SK-MEL-5 (cell line): ENCODE measurements at regions not wholly inside any gene's neighbourhood (a gene's known extent, or its start where the extent isn't known, plus 50 kb on each side); places are given as distances from the start of the nearest gene placed in this dataset.
"Not testable (repeated sequence)": the region's sequence is repeated elsewhere in the genome, so short reads cannot be mapped to it uniquely, and the experiment has no call there.

Experiments
- DNase-seq: peaks from one replicate; pipeline ENCODE4 v3.0.0-alpha.2; 2016; ENCODE audit warnings: low read depth, low spot score
- in situ Hi-C: cut with HindIII; loops from 2 replicates; pipeline ENCODE4 v1.10.0; 2016; ENCODE audit warnings: low sequenced_read_pairs, high pct_unique_total_duplicates, low pct_unique_long_range_greater_than_20kb

DNA sequence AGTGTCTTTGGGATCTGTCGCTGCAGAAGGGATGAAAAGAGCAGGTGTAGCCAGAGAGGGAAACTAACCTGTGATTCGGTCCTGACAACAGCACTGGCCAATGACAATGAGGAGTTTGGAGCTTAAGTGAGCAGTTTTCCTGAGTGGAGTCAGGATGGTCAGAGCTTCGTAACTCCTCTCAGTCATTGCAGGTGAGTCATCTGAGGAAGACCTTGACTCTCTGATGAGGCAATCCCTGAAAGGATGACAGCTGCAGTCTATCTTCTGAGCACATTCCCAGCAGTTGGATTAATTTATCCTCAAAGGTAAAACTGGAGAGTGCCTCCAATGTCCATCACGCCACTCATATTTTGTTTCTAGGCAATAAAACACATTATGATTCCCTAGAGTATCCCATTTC, 401.9 kb downstream of the POM121L12 start:
- in situ Hi-C loops, result no loop called here
- no peak for DNase-seq

GRCh38 chr7:53446170-53446569, 410.7 kb downstream of the POM121L12 start:
- in situ Hi-C loops, result no loop called here
- no peak for DNase-seq

DNA sequence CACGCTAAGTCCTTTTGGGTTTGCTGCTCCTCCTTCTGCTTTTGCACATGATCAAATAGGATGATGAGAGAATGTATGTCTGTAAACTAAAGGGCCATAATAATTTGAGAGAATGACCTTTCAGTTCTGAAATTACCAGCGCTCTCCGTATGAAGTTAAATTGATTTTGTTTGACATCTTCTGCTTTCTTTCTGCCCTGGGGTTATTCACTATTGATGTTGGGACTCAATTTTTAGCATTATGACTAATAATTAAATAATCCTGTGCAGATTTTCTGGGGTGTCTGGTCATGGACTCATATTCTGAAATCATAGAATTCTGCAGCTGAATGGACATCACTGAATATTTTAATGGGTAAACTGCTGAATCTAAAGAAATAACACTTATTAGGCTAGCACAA, 423.2 kb downstream of the POM121L12 start:
- in situ Hi-C loops, result no loop called here
- no peak for DNase-seq

GRCh38 chr7:53466371-53466770, 430.9 kb downstream of the POM121L12 start:
- DNase-seq, result no peak
- in situ Hi-C loops, result no loop called here

DNA sequence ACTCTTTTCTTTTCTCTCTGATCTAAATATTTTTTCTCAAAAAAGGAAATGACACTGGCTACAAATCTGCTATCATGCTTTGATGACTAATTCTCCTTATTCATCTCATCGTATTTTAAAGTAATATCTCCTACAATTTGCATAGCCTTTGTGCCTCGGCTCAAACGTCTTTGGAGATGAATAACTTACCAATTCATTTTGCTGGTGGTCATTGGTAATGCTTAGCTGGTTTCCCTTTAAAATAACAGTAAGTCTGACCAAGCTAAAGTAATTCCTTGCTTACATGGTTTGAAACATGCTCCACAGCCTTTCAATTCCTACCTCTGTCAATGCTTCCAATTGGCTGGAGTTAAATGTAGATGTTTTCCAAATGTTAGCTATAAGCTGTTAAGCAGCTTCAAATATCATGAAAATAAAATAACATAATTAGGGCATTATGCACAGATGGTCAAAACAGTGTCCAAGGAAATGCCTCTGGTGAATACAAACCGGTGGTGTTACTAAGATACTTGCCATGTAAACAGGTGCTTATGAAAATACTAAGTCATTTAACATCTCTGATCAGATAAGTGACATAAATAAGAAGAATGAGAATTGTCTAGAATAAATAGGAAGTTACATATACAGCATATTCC, 435.0 kb downstream of the POM121L12 start:
- no peak for DNase-seq
- in situ Hi-C loops, result no loop called here

DNA sequence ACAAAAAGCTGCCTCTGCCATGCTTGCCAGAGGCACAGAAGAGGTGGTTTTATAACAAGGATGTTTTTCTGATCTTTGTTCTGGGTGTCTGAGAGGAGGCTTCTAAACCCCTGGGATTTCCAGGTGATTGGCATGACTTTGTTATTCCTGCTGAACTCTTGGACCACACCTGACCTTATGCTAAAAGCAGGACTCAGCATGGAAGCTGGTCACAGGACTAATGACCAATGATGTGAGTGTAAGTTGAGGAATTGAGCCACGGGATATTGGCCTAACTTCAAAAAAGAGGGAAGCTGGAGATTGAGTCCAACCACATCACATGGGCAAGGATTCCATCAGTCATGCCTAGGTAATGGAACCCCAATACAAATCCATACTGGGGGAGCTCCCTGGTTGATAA, 437.9 kb downstream of the POM121L12 start:
- no peak for DNase-seq
- in situ Hi-C loops, result no loop called here

DNA sequence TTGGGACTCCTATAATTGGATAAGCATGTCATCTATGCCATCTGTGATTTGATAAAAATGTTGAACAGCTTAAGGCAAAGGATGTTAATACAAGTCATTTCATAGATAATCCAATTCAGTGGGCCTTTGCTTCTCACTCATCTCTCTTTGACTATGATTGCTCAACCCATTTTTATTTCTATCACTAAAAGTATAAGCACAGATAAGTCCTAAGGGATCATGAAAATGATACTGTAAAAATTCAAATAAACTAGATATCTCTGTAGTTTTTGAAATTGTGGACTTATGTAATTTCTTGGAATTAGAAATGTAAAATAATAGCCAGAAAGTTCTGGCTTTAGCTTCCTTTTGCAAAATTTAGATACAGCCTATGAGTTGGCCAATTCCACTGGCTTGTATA, 440.3 kb downstream of the POM121L12 start:
- in situ Hi-C loops, result no loop called here
- no peak for DNase-seq

GRCh38 chr7:53476566-53476965, 441.1 kb downstream of the POM121L12 start:
- DNase-seq, result no peak
- in situ Hi-C loops, result no loop called here

DNA sequence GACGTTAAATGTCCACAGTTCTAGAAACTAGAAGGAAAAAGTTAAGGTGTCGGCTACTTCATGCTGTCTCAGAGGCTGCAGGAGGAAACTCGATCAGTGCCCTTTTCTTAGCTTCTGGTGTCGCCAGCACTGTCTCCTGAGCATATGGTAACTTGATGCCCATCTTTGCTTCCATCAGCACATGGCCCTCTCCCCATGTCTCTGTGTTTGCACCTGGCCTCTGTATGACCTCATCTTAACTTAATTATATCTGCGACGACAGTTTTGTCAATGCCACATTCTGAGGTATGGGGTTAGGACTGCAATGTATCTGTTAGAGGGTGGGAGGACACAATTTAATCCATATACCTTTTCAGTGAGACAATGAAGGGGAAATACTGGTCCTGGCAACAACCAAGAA, 449.9 kb downstream of the POM121L12 start:
- DNase-seq, result no peak
- in situ Hi-C loops, result no loop called here

GRCh38 chr7:53491051-53491450, 455.6 kb downstream of the POM121L12 start:
- DNase-seq, result no peak
- in situ Hi-C loops, result no loop called here

DNA sequence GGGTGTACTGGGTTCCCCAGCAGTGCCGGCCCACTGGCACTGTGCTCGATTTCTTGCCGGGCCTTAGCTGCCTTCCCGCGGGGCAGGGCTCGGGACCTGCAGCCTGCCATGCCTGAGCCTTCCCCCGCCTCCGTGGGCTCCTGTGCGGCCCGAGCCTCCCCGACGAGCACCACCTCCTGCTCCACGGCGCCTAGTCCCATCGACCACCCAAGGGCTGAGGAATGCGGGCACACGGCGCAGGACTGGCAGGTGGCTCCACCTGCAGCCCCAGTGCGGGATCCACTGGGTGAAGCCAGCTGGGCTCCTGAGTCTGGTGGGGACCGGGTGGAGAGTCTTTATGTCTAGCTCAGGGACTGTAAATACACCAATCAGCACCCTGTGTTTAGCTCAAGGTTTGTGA, 459.7 kb downstream of the POM121L12 start:
- DNase-seq, in situ Hi-C loops: not testable (repeated sequence)

DNA sequence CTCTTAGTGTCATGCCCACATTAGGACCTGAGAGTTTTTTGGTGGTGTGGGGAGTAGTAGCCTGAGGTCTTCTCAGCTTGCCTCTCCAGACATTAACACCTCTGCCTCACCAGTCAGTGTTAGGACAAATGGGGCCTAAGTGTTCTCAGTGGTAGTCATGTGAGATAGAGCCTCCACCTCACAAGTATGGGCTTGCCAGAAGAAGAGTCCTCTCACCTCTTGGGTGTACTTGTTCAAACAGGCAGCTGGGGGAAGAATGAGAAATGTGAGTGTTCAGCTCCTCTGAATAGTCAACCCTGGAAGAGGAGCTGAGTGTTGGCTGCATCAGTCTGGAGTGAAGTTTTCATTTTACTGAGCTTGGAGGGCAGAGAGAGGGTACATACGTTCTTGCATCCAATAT, 464.6 kb downstream of the POM121L12 start:
- in situ Hi-C loops, result no loop called here
- DNase-seq, result no peak

DNA sequence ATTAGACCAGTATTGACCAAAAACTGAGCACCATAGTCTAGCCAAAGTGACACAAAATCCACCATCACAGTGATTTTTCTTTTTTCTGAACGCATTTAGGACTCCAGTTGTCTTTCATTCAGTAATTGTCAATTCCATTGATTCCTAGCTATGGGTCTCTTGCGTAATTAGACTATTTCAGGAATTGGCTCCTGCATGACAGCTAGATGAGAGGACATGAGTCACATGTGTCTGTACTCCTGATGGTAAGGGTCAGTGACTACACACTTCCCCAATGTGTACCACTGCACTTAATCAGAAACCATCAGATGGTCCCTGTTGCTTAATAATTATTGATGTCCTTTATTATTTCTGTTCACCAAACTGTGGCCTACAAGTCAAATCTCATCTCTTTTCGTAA, 469.5 kb downstream of the POM121L12 start:
- no peak for DNase-seq
- in situ Hi-C loops, result no loop called here

DNA sequence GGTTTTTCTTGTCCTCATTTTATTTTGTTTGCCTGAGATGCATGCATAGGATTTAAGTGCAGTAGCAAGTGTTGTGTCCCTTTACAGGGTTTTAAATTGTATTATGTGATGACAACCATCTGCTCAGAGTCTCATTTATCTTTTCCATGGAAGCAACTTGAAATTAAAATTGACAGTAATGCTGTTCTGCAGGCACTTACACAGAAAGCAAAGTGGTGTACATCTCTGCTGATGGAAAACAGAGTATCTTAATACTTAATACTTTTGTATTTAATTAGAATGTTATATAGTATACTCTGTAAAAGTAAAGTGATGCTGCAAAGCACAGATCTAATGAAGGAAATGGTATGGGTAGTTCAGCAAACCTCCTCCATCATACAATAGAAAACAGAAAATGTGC, 482.9 kb downstream of the POM121L12 start:
- DNase-seq, result no peak
- in situ Hi-C loops, result no loop called here

DNA sequence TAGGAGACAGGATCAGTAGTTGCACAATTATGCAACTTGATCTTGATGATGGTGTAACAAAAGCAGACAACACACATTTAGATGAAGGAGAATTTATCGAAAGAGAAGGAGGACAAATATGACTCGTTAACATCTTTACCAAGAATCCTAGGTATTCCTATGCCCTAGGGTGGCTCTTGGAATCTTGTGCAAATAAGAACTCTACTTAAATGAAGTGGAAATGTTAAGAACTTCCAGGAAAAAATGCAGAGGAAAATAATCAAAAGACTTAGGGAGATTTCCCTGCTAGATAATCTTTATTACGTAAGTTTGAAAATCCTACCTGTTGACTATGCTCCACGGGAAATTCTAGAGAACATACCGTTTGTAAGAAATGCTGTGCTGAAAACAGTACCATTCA, 485.4 kb downstream of the POM121L12 start:
- in situ Hi-C loops, result no loop called here
- no peak for DNase-seq

GRCh38 chr7:53521638-53522184, 486.3 kb downstream of the POM121L12 start:
- DNase-seq, result no peak
- in situ Hi-C loops, result no loop called here

- DNase-seq, result no peak
- in situ Hi-C loops, result no loop called here
Observed at GRCh38 chr7:53539558-53539957, 504.1 kb downstream of the POM121L12 start.

GRCh38 chr7:53541475-53541874, 506.0 kb downstream of the POM121L12 start:
- in situ Hi-C loops, result no loop called here
- DNase-seq, result no peak

- in situ Hi-C loops, result no loop called here
- DNase-seq, result no peak
Observed at GRCh38 chr7:53542157-53542556, 506.7 kb downstream of the POM121L12 start.
